ENCODE measurements at regions not wholly inside any gene's neighbourhood (a gene's known extent, or its start where the extent isn't known, plus 50 kb on each side); places are given as distances from the start of the nearest gene placed in this dataset.

DNA sequence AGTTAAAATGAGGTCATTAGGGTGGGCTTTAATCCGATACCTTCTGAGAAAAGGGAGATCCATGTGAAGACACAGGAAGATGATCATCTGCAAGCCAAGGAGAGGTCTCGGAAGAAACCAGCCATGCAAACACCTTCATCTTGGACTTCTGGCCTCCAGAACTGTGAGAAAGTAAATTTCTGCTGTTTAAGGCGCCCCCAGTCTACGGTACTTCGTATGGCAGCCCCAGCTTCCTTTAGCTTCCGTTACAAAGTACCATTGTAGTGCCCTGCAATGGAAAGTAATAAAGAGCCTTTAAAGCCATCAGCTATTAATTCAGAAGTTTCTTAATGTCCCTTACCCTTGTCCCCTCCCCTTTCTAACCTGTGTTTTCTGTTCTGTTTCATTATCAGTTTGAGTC lies 308.1 kb downstream of the AACS start:
- TF ChIP-seq, protein P1, sequence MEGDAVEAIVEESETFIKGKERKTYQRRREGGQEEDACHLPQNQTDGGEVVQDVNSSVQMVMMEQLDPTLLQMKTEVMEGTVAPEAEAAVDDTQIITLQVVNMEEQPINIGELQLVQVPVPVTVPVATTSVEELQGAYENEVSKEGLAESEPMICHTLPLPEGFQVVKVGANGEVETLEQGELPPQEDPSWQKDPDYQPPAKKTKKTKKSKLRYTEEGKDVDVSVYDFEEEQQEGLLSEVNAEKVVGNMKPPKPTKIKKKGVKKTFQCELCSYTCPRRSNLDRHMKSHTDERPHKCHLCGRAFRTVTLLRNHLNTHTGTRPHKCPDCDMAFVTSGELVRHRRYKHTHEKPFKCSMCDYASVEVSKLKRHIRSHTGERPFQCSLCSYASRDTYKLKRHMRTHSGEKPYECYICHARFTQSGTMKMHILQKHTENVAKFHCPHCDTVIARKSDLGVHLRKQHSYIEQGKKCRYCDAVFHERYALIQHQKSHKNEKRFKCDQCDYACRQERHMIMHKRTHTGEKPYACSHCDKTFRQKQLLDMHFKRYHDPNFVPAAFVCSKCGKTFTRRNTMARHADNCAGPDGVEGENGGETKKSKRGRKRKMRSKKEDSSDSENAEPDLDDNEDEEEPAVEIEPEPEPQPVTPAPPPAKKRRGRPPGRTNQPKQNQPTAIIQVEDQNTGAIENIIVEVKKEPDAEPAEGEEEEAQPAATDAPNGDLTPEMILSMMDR (conservative IDR thresholded peaks at IDR 0.05): no peak
- no peak for TF ChIP-seq EZH2 (IDR thresholded peaks at IDR 0.05; ENCODE audit: low read depth)
